ENCODE measurements at regions not wholly inside any gene's neighbourhood (a gene's known extent, or its start where the extent isn't known, plus 50 kb on each side); places are given as distances from the start of the nearest gene placed in this dataset.

- no peak for TF ChIP-seq CTCF (conservative IDR thresholded peaks at IDR 0.05)
- no peak overlapping the region for H3K27ac ChIP-seq
Observed at GRCh38 chr5:155969537-155969936, 357.4 kb upstream of the SGCD start.

- TF ChIP-seq CTCF (conservative IDR thresholded peaks at IDR 0.05): no peak
- H3K27ac ChIP-seq: no peak overlapping the region
Observed at GRCh38 chr5:155974369-155974768, 352.6 kb upstream of the SGCD start.

GRCh38 chr5:155978850-155979249, 348.1 kb upstream of the SGCD start:
- H3K27ac ChIP-seq: no peak overlapping the region
- TF ChIP-seq CTCF (conservative IDR thresholded peaks at IDR 0.05): no peak

GRCh38 chr5:155982354-155982753, 344.6 kb upstream of the SGCD start:
- H3K27ac ChIP-seq: no peak overlapping the region
- TF ChIP-seq CTCF (conservative IDR thresholded peaks at IDR 0.05): no peak

GRCh38 chr5:155983954-155984353, 343.0 kb upstream of the SGCD start:
- no peak for TF ChIP-seq CTCF (conservative IDR thresholded peaks at IDR 0.05)
- H3K27ac ChIP-seq: no peak overlapping the region

GRCh38 chr5:155987265-155987810, 339.6 kb upstream of the SGCD start:
- no peak overlapping the region for H3K27ac ChIP-seq
- TF ChIP-seq CTCF (conservative IDR thresholded peaks at IDR 0.05): no peak

- TF ChIP-seq CTCF (conservative IDR thresholded peaks at IDR 0.05): no peak
- peak overlapping the region; percentile 55 for H3K27ac ChIP-seq
Observed at GRCh38 chr5:155989879-155990278, 337.1 kb upstream of the SGCD start.
